ENCODE measurements at regions not wholly inside any gene's neighbourhood (a gene's known extent, or its start where the extent isn't known, plus 50 kb on each side); places are given as distances from the start of the nearest gene placed in this dataset.

DNA sequence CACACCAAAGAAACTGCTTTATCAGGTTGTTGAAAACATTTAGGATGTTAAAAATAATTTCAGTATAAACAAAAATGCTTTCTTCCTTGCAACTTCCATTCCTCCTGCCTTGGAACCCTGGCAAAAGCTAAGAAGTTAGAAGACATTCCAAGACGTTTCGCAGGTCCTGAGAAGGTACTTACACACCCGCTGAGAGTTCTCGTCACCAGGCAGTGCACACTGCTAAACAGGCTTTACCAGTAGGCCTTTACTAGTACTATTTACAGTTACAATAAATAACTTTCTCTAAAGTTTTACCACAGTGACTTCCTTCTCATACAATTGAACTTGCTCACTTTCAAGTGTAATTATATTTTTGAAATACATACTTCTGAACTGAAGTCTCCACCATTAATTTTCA, 81.4 kb upstream of the RPS6KA2 start:
- TF ChIP-seq, protein P1, sequence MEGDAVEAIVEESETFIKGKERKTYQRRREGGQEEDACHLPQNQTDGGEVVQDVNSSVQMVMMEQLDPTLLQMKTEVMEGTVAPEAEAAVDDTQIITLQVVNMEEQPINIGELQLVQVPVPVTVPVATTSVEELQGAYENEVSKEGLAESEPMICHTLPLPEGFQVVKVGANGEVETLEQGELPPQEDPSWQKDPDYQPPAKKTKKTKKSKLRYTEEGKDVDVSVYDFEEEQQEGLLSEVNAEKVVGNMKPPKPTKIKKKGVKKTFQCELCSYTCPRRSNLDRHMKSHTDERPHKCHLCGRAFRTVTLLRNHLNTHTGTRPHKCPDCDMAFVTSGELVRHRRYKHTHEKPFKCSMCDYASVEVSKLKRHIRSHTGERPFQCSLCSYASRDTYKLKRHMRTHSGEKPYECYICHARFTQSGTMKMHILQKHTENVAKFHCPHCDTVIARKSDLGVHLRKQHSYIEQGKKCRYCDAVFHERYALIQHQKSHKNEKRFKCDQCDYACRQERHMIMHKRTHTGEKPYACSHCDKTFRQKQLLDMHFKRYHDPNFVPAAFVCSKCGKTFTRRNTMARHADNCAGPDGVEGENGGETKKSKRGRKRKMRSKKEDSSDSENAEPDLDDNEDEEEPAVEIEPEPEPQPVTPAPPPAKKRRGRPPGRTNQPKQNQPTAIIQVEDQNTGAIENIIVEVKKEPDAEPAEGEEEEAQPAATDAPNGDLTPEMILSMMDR (tag by site-specific recombination; IDR thresholded peaks at IDR 0.05), result no peak
- TF ChIP-seq, protein P2, sequence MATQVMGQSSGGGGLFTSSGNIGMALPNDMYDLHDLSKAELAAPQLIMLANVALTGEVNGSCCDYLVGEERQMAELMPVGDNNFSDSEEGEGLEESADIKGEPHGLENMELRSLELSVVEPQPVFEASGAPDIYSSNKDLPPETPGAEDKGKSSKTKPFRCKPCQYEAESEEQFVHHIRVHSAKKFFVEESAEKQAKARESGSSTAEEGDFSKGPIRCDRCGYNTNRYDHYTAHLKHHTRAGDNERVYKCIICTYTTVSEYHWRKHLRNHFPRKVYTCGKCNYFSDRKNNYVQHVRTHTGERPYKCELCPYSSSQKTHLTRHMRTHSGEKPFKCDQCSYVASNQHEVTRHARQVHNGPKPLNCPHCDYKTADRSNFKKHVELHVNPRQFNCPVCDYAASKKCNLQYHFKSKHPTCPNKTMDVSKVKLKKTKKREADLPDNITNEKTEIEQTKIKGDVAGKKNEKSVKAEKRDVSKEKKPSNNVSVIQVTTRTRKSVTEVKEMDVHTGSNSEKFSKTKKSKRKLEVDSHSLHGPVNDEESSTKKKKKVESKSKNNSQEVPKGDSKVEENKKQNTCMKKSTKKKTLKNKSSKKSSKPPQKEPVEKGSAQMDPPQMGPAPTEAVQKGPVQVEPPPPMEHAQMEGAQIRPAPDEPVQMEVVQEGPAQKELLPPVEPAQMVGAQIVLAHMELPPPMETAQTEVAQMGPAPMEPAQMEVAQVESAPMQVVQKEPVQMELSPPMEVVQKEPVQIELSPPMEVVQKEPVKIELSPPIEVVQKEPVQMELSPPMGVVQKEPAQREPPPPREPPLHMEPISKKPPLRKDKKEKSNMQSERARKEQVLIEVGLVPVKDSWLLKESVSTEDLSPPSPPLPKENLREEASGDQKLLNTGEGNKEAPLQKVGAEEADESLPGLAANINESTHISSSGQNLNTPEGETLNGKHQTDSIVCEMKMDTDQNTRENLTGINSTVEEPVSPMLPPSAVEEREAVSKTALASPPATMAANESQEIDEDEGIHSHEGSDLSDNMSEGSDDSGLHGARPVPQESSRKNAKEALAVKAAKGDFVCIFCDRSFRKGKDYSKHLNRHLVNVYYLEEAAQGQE (tag by site-specific recombination; IDR thresholded peaks at IDR 0.05), result no peak
- no peak for TF ChIP-seq HOXA7 (CRISPR knock-in tag; IDR thresholded peaks at IDR 0.05; ENCODE audit: borderline replicate concordance)

Measured in HEK293 (cell line).